Panc1 (cell line): ENCODE measurements at regions not wholly inside any gene's neighbourhood (a gene's known extent, or its start where the extent isn't known, plus 50 kb on each side); places are given as distances from the start of the nearest gene placed in this dataset.

Experiments used
- CTCF ChIP-seq: fragments of 450-650 bp; IDR thresholded peaks from 2 replicates; pipeline ENCODE4 v1.5.1; 2017; ENCODE audit warnings: mild to moderate bottlenecking
- POLR2AphosphoS5 ChIP-seq: IDR thresholded peaks from 2 replicates; pipeline ENCODE4 v1.6.1; 2012; ENCODE audit warnings: mild to moderate bottlenecking, low read depth, low read length, moderate library complexity
- REST ChIP-seq, 2 experiments: IDR thresholded peaks; 2 replicates each; pipeline ENCODE4 v1.6.1; 2011 to 2012; ENCODE audit warnings: low read depth in 2 of 2, control low read depth in 1 of 2, low read length in 1 of 2, mild to moderate bottlenecking in 1 of 2, moderate library complexity in 1 of 2; ENCODE audit not compliant: insufficient read depth in 1 of 2
- TCF7L2 ChIP-seq: IDR thresholded peaks from 2 replicates; pipeline ENCODE4 v1.6.1; 2011; ENCODE audit warnings: mild to moderate bottlenecking, low read depth, low read length, inconsistent platforms

GRCh38 chr7:49074538-49074937 lies 150.2 kb downstream of the CDC14C start:
- TF ChIP-seq CTCF: no peak
- no peak for TF ChIP-seq POLR2AphosphoS5
- TF ChIP-seq REST (IDR thresholded peaks at IDR 0.05; ENCODE audit: insufficient read depth in 1 of 2, low read depth in 2 of 2, low read length in 1 of 2): no peak
- no peak for TF ChIP-seq TCF7L2
